Transverse colon (tissue), 4 donors: ENCODE measurements at regions not wholly inside any gene's neighbourhood (a gene's known extent, or its start where the extent isn't known, plus 50 kb on each side); places are given as distances from the start of the nearest gene placed in this dataset.

Source experiments
- DNase-seq: peaks from one replicate; pipeline ENCODE4 v3.0.0-alpha.2; 2019
- H3K27ac ChIP-seq, 4 donors: fragments of 200-600 bp; sonication (generic); 2 replicates each; pipeline ENCODE4 v1.5.1; 2016 to 2018; ENCODE audit warnings: inconsistent platforms in 4 of 4
- H3K27me3 ChIP-seq: fragments of 200-600 bp; sonication (generic); 2 replicates; pipeline ENCODE4 v1.5.1; 2017; ENCODE audit warnings: inconsistent platforms
- H3K36me3 ChIP-seq, 4 donors: fragments of 200-600 bp; sonication (generic); 2 replicates each; pipeline ENCODE4 v1.5.1; 2017 to 2019; ENCODE audit warnings: inconsistent platforms in 4 of 4
- H3K4me1 ChIP-seq, 4 donors: fragments of 200-600 bp; sonication (generic); 2 replicates each; pipeline ENCODE4 v1.5.1; 2017 to 2020; ENCODE audit warnings: inconsistent platforms in 4 of 4
- H3K4me3 ChIP-seq, 4 donors: fragments of 200-600 bp; sonication (generic); 1 replicate in 1 of 4; 2 replicates in 3 of 4; pipeline versions ENCODE4 v1.5.1 to v1.6.1; 2017 to 2019; ENCODE audit warnings: inconsistent platforms in 4 of 4
- H3K9me3 ChIP-seq, 2 donors: fragments of 200-600 bp; sonication (generic); 2 replicates each; pipeline ENCODE4 v1.5.1; 2017 to 2019; ENCODE audit warnings: inconsistent platforms in 2 of 2
- EP300 ChIP-seq: sonication (generic); formaldehyde crosslinking; IDR thresholded peaks from one replicate; pipeline ENCODE4 v1.6.1; 2017; ENCODE audit warnings: antibody characterized with exemption, low read depth
- POLR2A ChIP-seq: fragments of 450-650 bp; IDR thresholded peaks from one replicate; pipeline ENCODE4 v1.6.1; 2016; ENCODE audit warnings: antibody characterized with exemption, mild to moderate bottlenecking, moderate library complexity
- POLR2AphosphoS5 ChIP-seq, 3 donors: sonication (generic); formaldehyde crosslinking; IDR thresholded peaks; one replicate each; pipeline ENCODE4 v1.6.1; 2016; ENCODE audit warnings: antibody characterized with exemption in 3 of 3
- WGBS, 2 donors: methylation state at CpG; one replicate each; pipeline ENCODE4 v1.1.5; 2018; ENCODE audit warnings: low coverage in 1 of 2; 5-methylcytosine and 5-hydroxymethylcytosine counted together
- in situ Hi-C, 4 donors: fragments of 200-750 bp; cut with MboI; loops; one replicate each; pipeline versions ENCODE4 v1.15.0 to v1.15.1; 2017; ENCODE audit warnings: low sequenced_read_pairs in 3 of 4, low pct_ligation_motif_present in 1 of 4, low pct_unique_long_range_greater_than_20kb in 1 of 4
- intact Hi-C: fragments of 100-400 bp; cut with DNase I; formaldehyde crosslinking; loops from one replicate; pipeline ENCODE4 v1.15.1; 2023; ENCODE audit warnings: low total_unique reads
- TF ChIP-seq, protein P1 (sequence below), 5 experiments: fragments of 200-600 bp in 3 of 5; fragments of 450-650 bp in 2 of 5; sonication (generic) in 3 of 5; IDR thresholded peaks; 1 replicate in 2 of 5; 2 replicates in 3 of 5; pipeline ENCODE4 v1.5.1; 2016 to 2017; ENCODE audit warnings: antibody characterized with exemption in 5 of 5, inconsistent platforms in 3 of 5, mild to moderate bottlenecking in 2 of 5, moderate library complexity in 1 of 5

DNA sequence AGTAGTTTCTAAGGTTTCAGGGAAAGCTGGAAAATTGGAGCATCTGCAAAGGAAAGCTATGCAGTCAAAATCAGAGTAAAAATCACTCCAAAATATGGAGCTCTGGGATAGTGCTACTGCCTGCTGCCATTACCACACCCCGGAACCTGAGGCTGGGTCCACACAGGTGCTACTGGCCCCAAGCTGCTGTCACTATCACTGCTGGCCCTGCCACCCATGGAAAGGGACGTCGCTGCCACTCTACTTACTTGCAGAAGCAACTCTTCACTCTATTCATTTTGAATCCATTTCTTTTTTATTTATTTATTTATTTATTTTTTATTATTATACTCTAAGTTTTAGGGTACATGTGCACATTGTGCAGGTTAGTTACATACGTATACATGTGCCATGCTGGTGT lies 60.3 kb upstream of the RGS18 start:
- Histone ChIP-seq H3K4me1 (no peaks in the 10 kb centered on the region), H3K4me3 (no peak overlapping the region), H3K27me3 (no peaks in the 10 kb centered on the region), H3K9me3 (no peaks in the 10 kb centered on the region), H3K27ac (no peak overlapping the region), H3K36me3 (no peaks in the 10 kb centered on the region)
- intact Hi-C loops (no loop called here), in situ Hi-C loops (no loop called here)
- DNase-seq: no peak
- TF ChIP-seq POLR2A (no peak), POLR2AphosphoS5 (IDR thresholded peaks at IDR 0.05) (no peak), EP300 (no peak)
- TF ChIP-seq, protein P1, sequence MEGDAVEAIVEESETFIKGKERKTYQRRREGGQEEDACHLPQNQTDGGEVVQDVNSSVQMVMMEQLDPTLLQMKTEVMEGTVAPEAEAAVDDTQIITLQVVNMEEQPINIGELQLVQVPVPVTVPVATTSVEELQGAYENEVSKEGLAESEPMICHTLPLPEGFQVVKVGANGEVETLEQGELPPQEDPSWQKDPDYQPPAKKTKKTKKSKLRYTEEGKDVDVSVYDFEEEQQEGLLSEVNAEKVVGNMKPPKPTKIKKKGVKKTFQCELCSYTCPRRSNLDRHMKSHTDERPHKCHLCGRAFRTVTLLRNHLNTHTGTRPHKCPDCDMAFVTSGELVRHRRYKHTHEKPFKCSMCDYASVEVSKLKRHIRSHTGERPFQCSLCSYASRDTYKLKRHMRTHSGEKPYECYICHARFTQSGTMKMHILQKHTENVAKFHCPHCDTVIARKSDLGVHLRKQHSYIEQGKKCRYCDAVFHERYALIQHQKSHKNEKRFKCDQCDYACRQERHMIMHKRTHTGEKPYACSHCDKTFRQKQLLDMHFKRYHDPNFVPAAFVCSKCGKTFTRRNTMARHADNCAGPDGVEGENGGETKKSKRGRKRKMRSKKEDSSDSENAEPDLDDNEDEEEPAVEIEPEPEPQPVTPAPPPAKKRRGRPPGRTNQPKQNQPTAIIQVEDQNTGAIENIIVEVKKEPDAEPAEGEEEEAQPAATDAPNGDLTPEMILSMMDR (IDR thresholded peaks at IDR 0.05): no peak
- WGBS, 2 donors: 90 to 92% methylated on average over 2 to 4 of the region's 4 CpGs

DNA sequence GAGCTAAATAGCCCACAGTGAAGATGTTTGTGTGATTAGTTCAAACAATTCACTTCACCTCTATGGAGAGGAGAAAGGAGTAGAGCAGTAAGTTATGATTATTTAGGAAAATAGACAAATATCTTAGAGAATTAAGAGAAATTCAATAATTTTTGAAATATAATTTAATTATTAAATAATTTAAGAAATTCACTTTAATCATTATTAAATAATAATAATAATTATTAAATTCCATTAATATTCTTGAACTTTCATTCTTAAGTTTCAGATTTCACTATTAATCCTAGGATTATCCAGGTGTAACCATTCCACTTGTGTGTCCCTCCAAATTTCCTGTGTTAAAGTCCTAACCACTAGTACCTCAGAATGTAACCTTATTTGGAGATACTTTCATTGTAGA lies 58.9 kb upstream of the RGS18 start:
- no peaks in the 10 kb centered on the region for H3K4me1 ChIP-seq
- no peak for TF ChIP-seq POLR2AphosphoS5 (IDR thresholded peaks at IDR 0.05)
- TF ChIP-seq POLR2A: no peak
- no peak overlapping the region for H3K27ac ChIP-seq
- intact Hi-C loops: no loop called here
- no peak for DNase-seq
- no peaks in the 10 kb centered on the region for H3K36me3 ChIP-seq
- H3K9me3 ChIP-seq: no peaks in the 10 kb centered on the region
- in situ Hi-C loops: no loop called here
- no peaks in the 10 kb centered on the region for H3K27me3 ChIP-seq
- H3K4me3 ChIP-seq: no peak overlapping the region

DNA sequence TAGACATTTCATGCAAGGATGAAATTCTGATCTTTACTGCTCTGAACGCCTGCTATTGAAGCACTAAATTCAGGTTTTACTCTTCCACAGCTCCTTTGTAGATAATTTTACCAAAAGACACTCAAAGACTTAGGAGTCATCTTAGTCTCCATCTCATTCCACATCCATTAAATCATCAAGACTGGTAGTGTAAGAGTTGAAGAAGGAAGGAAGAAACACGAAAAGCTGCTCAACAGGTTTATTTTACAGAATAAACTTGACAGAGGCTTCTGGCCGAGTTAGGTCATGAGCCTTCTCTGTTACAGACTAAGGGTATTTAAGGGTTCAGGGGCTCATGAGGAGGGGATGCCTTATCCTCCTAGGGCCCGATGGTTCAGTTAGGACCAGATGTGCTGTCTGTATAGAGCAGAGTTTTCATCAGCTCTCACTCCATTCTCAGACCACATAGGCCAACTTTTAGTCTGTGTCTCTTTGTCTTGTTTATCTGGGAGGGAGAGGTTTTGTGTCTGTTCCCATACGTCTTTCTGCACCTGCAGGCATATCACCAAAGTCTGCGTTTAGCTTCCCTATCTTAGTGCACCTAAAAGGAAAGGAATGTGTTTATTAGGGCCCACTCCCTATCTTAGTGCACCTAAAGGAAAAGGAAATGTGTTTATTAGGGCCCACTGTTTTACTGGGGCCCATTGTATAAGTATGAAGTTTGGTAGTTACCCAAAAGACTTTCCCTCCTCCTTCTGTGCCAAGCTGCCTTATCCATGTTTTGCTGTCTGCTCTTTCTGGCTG lies 57.4 kb upstream of the RGS18 start:
- H3K27ac ChIP-seq: no peak overlapping the region
- in situ Hi-C loops: no loop called here
- 55 to 59% methylated on average over 3 to 6 of the region's 6 CpGs for WGBS, 2 donors
- no peak for DNase-seq
- no peaks in the 10 kb centered on the region for H3K4me1 ChIP-seq
- no peak overlapping the region for H3K4me3 ChIP-seq
- no peaks in the 10 kb centered on the region for H3K9me3 ChIP-seq
- H3K27me3 ChIP-seq: no peaks in the 10 kb centered on the region
- no peak for TF ChIP-seq POLR2A
- H3K36me3 ChIP-seq: no peaks in the 10 kb centered on the region
- intact Hi-C loops: no loop called here

DNA sequence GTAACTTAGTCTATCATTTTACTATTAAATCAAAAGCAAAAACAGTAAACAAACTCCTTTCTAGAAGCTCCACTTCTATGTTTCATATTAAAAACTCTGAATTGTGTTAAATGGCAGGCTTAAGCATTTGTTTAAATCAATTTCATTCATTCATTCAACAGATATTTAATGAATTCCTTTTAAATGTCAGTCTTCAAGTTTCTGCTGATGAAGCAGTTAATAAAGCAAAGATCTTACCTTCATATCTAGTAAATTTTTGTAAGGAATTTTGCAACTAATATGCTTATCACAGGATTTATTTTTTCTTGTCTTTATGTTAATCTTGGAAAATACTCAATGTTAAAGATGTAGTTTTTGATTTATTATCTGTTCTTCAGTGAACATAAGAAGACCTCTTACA lies 54.1 kb upstream of the RGS18 start:
- Histone ChIP-seq H3K27me3 (no peaks in the 10 kb centered on the region), H3K4me1 (no peaks in the 10 kb centered on the region), H3K4me3 (no peak overlapping the region), H3K27ac (no peak overlapping the region), H3K9me3 (no peaks in the 10 kb centered on the region), H3K36me3 (no peaks in the 10 kb centered on the region)
- TF ChIP-seq POLR2AphosphoS5 (IDR thresholded peaks at IDR 0.05) (no peak), EP300 (no peak), POLR2A (no peak)
- TF ChIP-seq, protein P1 (IDR thresholded peaks at IDR 0.05): no peak
- no peak for DNase-seq
- in situ Hi-C loops (no loop called here), intact Hi-C loops (no loop called here)

DNA sequence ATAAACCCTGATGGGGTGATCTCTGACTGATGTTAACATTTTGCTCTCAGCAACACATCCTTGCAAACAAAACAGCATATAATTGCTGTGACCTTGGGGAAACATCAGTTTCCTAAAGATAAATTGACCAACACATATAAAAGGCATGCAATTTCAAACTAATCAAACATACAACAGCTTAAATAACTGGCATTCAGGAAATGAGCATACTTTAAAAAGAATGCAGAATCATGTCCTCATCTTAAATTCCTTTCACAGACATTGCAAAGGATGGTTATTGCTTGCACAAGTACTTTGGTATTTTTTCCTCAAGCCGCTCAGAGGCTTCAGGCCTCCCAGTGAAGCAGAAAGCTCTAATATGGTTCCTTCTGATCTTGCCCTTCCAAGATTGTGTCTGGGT lies 53.4 kb upstream of the RGS18 start:
- 77 to 89% methylated on average over 1 of the region's 1 CpG for WGBS, 2 donors

More for the DNA sequence above, 53.4 kb upstream of the RGS18 start:
- Histone ChIP-seq H3K27me3 (no peaks in the 10 kb centered on the region), H3K36me3 (no peaks in the 10 kb centered on the region), H3K27ac (no peak overlapping the region), H3K9me3 (no peaks in the 10 kb centered on the region), H3K4me1 (no peaks in the 10 kb centered on the region), H3K4me3 (no peak overlapping the region)
- TF ChIP-seq, protein P1 (IDR thresholded peaks at IDR 0.05): no peak
- no peak for TF ChIP-seq POLR2A
- TF ChIP-seq POLR2AphosphoS5 (IDR thresholded peaks at IDR 0.05): no peak
- no peak for TF ChIP-seq EP300
- intact Hi-C loops: no loop called here
- in situ Hi-C loops: no loop called here
- no peak for DNase-seq
